ENCODE measurements at regions not wholly inside any gene's neighbourhood (a gene's known extent, or its start where the extent isn't known, plus 50 kb on each side); places are given as distances from the start of the nearest gene placed in this dataset.

DNA sequence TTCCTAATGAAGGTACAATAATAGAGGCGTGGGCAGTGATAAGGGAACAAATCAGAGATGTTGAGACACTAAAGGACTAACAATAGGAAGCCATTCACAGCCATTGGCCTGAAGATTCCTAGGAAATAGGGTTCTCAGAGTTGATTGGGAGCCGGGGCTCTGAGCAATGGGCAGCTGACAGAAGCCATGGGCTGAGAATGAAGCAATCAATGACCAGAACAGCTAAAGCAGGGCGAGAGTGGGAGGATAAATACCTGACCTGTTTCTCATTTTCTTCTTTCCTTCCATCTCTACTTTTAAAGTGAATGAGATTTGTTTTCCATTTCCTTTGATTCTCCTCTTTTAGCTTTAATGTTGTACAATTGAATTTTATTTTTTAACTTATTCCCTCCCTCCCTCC is 774.7 kb upstream of the ADGRL4 start (continued):
- TF ChIP-seq, protein P1, sequence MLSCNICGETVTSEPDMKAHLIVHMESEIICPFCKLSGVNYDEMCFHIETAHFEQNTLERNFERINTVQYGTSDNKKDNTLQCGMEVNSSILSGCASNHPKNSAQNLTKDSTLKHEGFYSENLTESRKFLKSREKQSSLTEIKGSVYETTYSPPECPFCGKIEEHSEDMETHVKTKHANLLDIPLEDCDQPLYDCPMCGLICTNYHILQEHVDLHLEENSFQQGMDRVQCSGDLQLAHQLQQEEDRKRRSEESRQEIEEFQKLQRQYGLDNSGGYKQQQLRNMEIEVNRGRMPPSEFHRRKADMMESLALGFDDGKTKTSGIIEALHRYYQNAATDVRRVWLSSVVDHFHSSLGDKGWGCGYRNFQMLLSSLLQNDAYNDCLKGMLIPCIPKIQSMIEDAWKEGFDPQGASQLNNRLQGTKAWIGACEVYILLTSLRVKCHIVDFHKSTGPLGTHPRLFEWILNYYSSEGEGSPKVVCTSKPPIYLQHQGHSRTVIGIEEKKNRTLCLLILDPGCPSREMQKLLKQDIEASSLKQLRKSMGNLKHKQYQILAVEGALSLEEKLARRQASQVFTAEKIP (CRISPR knock-in tag; IDR thresholded peaks at IDR 0.05; ENCODE audit: borderline replicate concordance): no peak
- TF ChIP-seq, protein P2, sequence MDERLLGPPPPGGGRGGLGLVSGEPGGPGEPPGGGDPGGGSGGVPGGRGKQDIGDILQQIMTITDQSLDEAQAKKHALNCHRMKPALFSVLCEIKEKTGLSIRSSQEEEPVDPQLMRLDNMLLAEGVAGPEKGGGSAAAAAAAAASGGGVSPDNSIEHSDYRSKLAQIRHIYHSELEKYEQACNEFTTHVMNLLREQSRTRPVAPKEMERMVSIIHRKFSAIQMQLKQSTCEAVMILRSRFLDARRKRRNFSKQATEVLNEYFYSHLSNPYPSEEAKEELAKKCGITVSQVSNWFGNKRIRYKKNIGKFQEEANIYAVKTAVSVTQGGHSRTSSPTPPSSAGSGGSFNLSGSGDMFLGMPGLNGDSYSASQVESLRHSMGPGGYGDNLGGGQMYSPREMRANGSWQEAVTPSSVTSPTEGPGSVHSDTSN (CRISPR knock-in tag; IDR thresholded peaks at IDR 0.05): no peak
- TF ChIP-seq ZNF788 (CRISPR knock-in tag; IDR thresholded peaks at IDR 0.05; ENCODE audit: borderline replicate concordance) (no peak), AGO2 (optimal IDR thresholded peaks at IDR 0.05; ENCODE audit: low read depth, low read length) (no peak), ZNF556 (CRISPR knock-in tag; IDR thresholded peaks at IDR 0.05; ENCODE audit: borderline replicate concordance) (no peak)

- FAIRE-seq: no peak
- CTCF ChIA-PET (ENCODE audit: low intra/inter-chr PET ratio, low total read pairs): no interaction called here
These were observed 771.1 kb upstream of the ADGRL4 start for GRCh38 chr1:79777481-79778219.

More at GRCh38 chr1:79777481-79778219, 771.1 kb upstream of the ADGRL4 start:
- POLR2A ChIA-PET: no interaction called here
- in situ Hi-C loops (cut with HindIII; ENCODE audit: extremely low pct_ligation_motif_present, low pct_unique_long_range_greater_than_20kb): no loop called here
- Histone ChIP-seq H3K27ac (ENCODE audit: extremely low read length, insufficient read depth, low read length) (no peak overlapping the region), H3K9ac (ENCODE audit: insufficient read depth, low read depth, low read length) (no peak overlapping the region), H3K27me3 (ENCODE audit: control insufficient read depth in 1 of 2, insufficient read depth in 2 of 2, low read length in 2 of 2) (no peaks in the 10 kb centered on the region), H3K9me3 (ENCODE audit: low read length) (peaks cover 39% of the 10 kb centered on the region), H3K4me1 (ENCODE audit: insufficient read depth, low read length) (no peaks in the 10 kb centered on the region), H3K36me3 (replicated peaks in 1 of 2; ENCODE audit: control insufficient read depth in 1 of 2, insufficient read depth in 2 of 2, low read length in 2 of 2) (no peaks in the 10 kb centered on the region), H4K20me1 (ENCODE audit: insufficient read depth, low read length) (no peaks in the 10 kb centered on the region), H2AFZ (ENCODE audit: low read length) (no peak overlapping the region), H3K79me2 (ENCODE audit: insufficient read depth, low read length) (no peaks in the 10 kb centered on the region), H3K4me3 (replicated peaks in 1 of 3; ENCODE audit: insufficient read depth in 1 of 3, low read depth in 2 of 3, low read length in 3 of 3) (no peak overlapping the region), H3K4me2 (ENCODE audit: low read depth, low read length) (no peak overlapping the region)
- intact Hi-C loops (cut with micrococcal nuclease; ENCODE audit: unreplicated experiment): no loop called here
- no peak for TF ChIP-seq ZGPAT (CRISPR knock-in tag; IDR thresholded peaks at IDR 0.05)
- TF ChIP-seq ZNF556 (CRISPR knock-in tag; IDR thresholded peaks at IDR 0.05; ENCODE audit: borderline replicate concordance): no peak
- TF ChIP-seq GTF3A (CRISPR knock-in tag; conservative IDR thresholded peaks at IDR 0.05): no peak
- TF ChIP-seq HMG20B (CRISPR knock-in tag; conservative IDR thresholded peaks at IDR 0.05): no peak
- TF ChIP-seq, protein P3, sequence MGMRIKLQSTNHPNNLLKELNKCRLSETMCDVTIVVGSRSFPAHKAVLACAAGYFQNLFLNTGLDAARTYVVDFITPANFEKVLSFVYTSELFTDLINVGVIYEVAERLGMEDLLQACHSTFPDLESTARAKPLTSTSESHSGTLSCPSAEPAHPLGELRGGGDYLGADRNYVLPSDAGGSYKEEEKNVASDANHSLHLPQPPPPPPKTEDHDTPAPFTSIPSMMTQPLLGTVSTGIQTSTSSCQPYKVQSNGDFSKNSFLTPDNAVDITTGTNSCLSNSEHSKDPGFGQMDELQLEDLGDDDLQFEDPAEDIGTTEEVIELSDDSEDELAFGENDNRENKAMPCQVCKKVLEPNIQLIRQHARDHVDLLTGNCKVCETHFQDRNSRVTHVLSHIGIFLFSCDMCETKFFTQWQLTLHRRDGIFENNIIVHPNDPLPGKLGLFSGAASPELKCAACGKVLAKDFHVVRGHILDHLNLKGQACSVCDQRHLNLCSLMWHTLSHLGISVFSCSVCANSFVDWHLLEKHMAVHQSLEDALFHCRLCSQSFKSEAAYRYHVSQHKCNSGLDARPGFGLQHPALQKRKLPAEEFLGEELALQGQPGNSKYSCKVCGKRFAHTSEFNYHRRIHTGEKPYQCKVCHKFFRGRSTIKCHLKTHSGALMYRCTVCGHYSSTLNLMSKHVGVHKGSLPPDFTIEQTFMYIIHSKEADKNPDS (CRISPR knock-in tag; IDR thresholded peaks at IDR 0.05): no peak
- no peak for TF ChIP-seq ZNF335 (CRISPR knock-in tag; IDR thresholded peaks at IDR 0.05)
- TF ChIP-seq RCOR2 (CRISPR knock-in tag; IDR thresholded peaks at IDR 0.05): no peak
- TF ChIP-seq ZNF333 (CRISPR knock-in tag; IDR thresholded peaks at IDR 0.05; ENCODE audit: borderline replicate concordance): no peak
- DNase-seq (ENCODE audit: low spot score): no peak
- no peak for ATAC-seq
- BruUV-seq (replicated peaks): no TSS peak
- 2% methylated on average over 2 of the region's 2 CpGs for WGBS (ENCODE audit: low lambda C conversion rate)

All from HepG2 (cell line).